ENCODE measurements at regions not wholly inside any gene's neighbourhood (a gene's known extent, or its start where the extent isn't known, plus 50 kb on each side); places are given as distances from the start of the nearest gene placed in this dataset.
"Not testable (repeated sequence)": the region's sequence is repeated elsewhere in the genome, so short reads cannot be mapped to it uniquely, and the experiment has no call there.

GRCh38 chr6:27592481-27593199 is 119.7 kb upstream of the ZNF184 start:
- DNase-seq (ENCODE audit: low spot score), result no peak

GRCh38 chr6:27591699-27592480 is 119.0 kb upstream of the ZNF184 start:
- DNase-seq (ENCODE audit: low spot score), result no peak

- DNase-seq (ENCODE audit: low spot score), result not testable (repeated sequence)
Measured at GRCh38 chr6:27585316-27585715, 112.4 kb upstream of the ZNF184 start.

GRCh38 chr6:27584326-27584725 is 111.4 kb upstream of the ZNF184 start:
- no peak for DNase-seq (ENCODE audit: low spot score)

- no peak for DNase-seq (ENCODE audit: low spot score)
Measured at GRCh38 chr6:27582928-27583725, 110.2 kb upstream of the ZNF184 start.

GRCh38 chr6:27579973-27580372 is 107.1 kb upstream of the ZNF184 start:
- no peak for DNase-seq (ENCODE audit: low spot score)

- no peak for DNase-seq (ENCODE audit: low spot score)
Measured at GRCh38 chr6:27577922-27578321, 105.0 kb upstream of the ZNF184 start.

GRCh38 chr6:27575594-27576361 is 102.9 kb upstream of the ZNF184 start:
- no peak for DNase-seq (ENCODE audit: low spot score)

GRCh38 chr6:27568226-27568897 is 95.5 kb upstream of the ZNF184 start:
- DNase-seq (ENCODE audit: low spot score), result no peak

GRCh38 chr6:27565839-27566779 is 93.2 kb upstream of the ZNF184 start:
- DNase-seq (ENCODE audit: low spot score), result no peak

GRCh38 chr6:27562027-27562410 is 89.1 kb upstream of the ZNF184 start:
- DNase-seq (ENCODE audit: low spot score), result no peak

- no peak for DNase-seq (ENCODE audit: low spot score)
Measured at GRCh38 chr6:27558028-27558724, 85.3 kb upstream of the ZNF184 start.

GRCh38 chr6:27556406-27556805 is 83.5 kb upstream of the ZNF184 start:
- DNase-seq (ENCODE audit: low spot score), result no peak

GRCh38 chr6:27553123-27553904 is 80.4 kb upstream of the ZNF184 start:
- DNase-seq (ENCODE audit: low spot score), result no peak

GRCh38 chr6:27551607-27552006 is 78.7 kb upstream of the ZNF184 start:
- DNase-seq (ENCODE audit: low spot score), result no peak

GRCh38 chr6:27550692-27551091 is 77.8 kb upstream of the ZNF184 start:
- no peak for DNase-seq (ENCODE audit: low spot score)

- not testable (repeated sequence) for DNase-seq (ENCODE audit: low spot score)
Measured at GRCh38 chr6:27549241-27549598, 76.3 kb upstream of the ZNF184 start.
